H1 (cell line): ENCODE measurements at regions not wholly inside any gene's neighbourhood (a gene's known extent, or its start where the extent isn't known, plus 50 kb on each side); places are given as distances from the start of the nearest gene placed in this dataset.

Source experiments
- CTCF ChIA-PET: fragments of 300-600 bp; sonication (Branson Sonifier 250); formaldehyde crosslinking; loops from one replicate; lab custom pipeline; 2021; ENCODE audit not compliant: partially characterized antibody; lab: Charles Lee
- POLR2A ChIA-PET: fragments of 300-600 bp; sonication (Branson Sonifier 250); formaldehyde crosslinking; loops from one replicate; lab custom pipeline; 2021; ENCODE audit warnings: inconsistent platforms; ENCODE audit not compliant: partially characterized antibody; lab: Charles Lee
- DNase-seq, 2 experiments: peaks; one replicate each; pipeline versions ENCODE4 v3.0.0 to v3.0.0-alpha.2; 2010 to 2022; ENCODE audit warnings: low spot score in 2 of 2, low read depth in 1 of 2, mixed read lengths in 1 of 2
- FAIRE-seq: peaks from 2 replicates; lab custom pipeline; 2011; peaks lifted over from hg19 to GRCh38; lab: Jason Lieb, UNC
- H2AFZ ChIP-seq: 2 replicates; pipeline ENCODE4 v1.8.1; 2012; ENCODE audit warnings: low read length, inconsistent platforms
- H2AK5ac ChIP-seq: 2 replicates; pipeline ENCODE4 v1.6.1; 2013; ENCODE audit warnings: low read depth, low read length
- H2BK120ac ChIP-seq: replicated peaks from 2 replicates; pipeline ENCODE3; 2013; ENCODE audit warnings: low read depth, low read length, inconsistent platforms
- H2BK12ac ChIP-seq: 2 replicates; pipeline ENCODE4 v1.6.1; 2013; ENCODE audit warnings: low read depth, low read length
- H2BK15ac ChIP-seq: 2 replicates; pipeline ENCODE4 v1.6.1; 2013; ENCODE audit warnings: low read length
- H2BK20ac ChIP-seq: 2 replicates; pipeline ENCODE4 v1.6.1; 2013; ENCODE audit warnings: low read length
- H2BK5ac ChIP-seq: 2 replicates; pipeline ENCODE4 v1.6.1; 2013; ENCODE audit warnings: low read depth, low read length
- H3K14ac ChIP-seq: 2 replicates; pipeline ENCODE4 v1.6.1; 2013; ENCODE audit warnings: inconsistent platforms; ENCODE audit not compliant: insufficient read length
- H3K18ac ChIP-seq: 2 replicates; pipeline ENCODE4 v1.6.1; 2013; ENCODE audit warnings: low read length; ENCODE audit errors: extremely low read depth
- H3K23ac ChIP-seq: 2 replicates; pipeline ENCODE4 v1.6.1; 2013; ENCODE audit warnings: inconsistent platforms; ENCODE audit not compliant: insufficient read length
- H3K23me2 ChIP-seq: 2 replicates; pipeline ENCODE4 v1.6.1; 2013; ENCODE audit warnings: low read depth, low read length
- H3K27ac ChIP-seq: 2 replicates; pipeline ENCODE4 v1.6.1; 2011; ENCODE audit warnings: low read depth, low read length, inconsistent platforms
- H3K27me3 ChIP-seq, 4 experiments: replicated peaks in 1 of 4; 1 replicate in 1 of 4; 2 replicates in 3 of 4; pipeline versions ENCODE4 v1.6.1 to v1.8.1; 2011 to 2013; ENCODE audit warnings: low read length in 3 of 4, mild to moderate bottlenecking in 3 of 4, inconsistent platforms in 2 of 4, mixed read lengths in 2 of 4, moderate library complexity in 1 of 4; ENCODE audit not compliant: control insufficient read depth in 3 of 4, insufficient read depth in 3 of 4; ENCODE audit errors: extremely low read depth in 1 of 4
- H3K36me3 ChIP-seq, 4 experiments: 2 replicates each; pipeline versions ENCODE4 v1.6.1 to v1.8.1; 2011 to 2013; ENCODE audit warnings: mild to moderate bottlenecking in 4 of 4, low read length in 3 of 4, moderate library complexity in 2 of 4, control low read depth in 1 of 4, inconsistent platforms in 1 of 4; ENCODE audit not compliant: insufficient read depth in 4 of 4, control insufficient read depth in 2 of 4
- H3K4ac ChIP-seq: replicated peaks from 2 replicates; pipeline ENCODE3; 2013; ENCODE audit warnings: low read length, low read depth, mixed read lengths, inconsistent platforms; ENCODE audit not compliant: insufficient read length
- H3K4me1 ChIP-seq, 4 experiments: replicated peaks in 1 of 4; 1 replicate in 1 of 4; 2 replicates in 3 of 4; pipeline versions ENCODE4 v1.6.1 to v1.8.1; 2011 to 2013; ENCODE audit warnings: low read length in 3 of 4, inconsistent platforms in 2 of 4, mixed read lengths in 1 of 4; ENCODE audit not compliant: insufficient read depth in 4 of 4, control insufficient read depth in 3 of 4
- H3K4me2 ChIP-seq, 2 experiments: 2 replicates each; pipeline versions ENCODE4 v1.6.1 to v1.8.1; 2011 to 2013; ENCODE audit warnings: low read depth in 2 of 2, low read length in 2 of 2, control low read depth in 1 of 2, inconsistent platforms in 1 of 2, mild to moderate bottlenecking in 1 of 2; ENCODE audit not compliant: insufficient read depth in 1 of 2
- H3K4me3 ChIP-seq, 4 experiments: fragments of 200-600, 300-600 bp in 1 of 4; sonication (generic), shearing (Covaris generic), sonication (Bioruptor Twin) in 1 of 4; 2 replicates each; pipeline versions ENCODE4 v1.5.1 to v1.8.1; 2011 to 2016; ENCODE audit warnings: low read length in 4 of 4, low read depth in 3 of 4, control low read depth in 2 of 4, inconsistent platforms in 2 of 4, mild to moderate bottlenecking in 2 of 4, mixed read lengths in 1 of 4, moderate library complexity in 1 of 4; ENCODE audit not compliant: insufficient read depth in 2 of 4; ENCODE audit errors: extremely low read depth in 1 of 4
- H3K56ac ChIP-seq: replicated peaks from 2 replicates; pipeline ENCODE3; 2013; ENCODE audit warnings: low read depth, mild to moderate bottlenecking, mixed read lengths, low read length, inconsistent platforms; ENCODE audit not compliant: insufficient read length
- H3K79me1 ChIP-seq: 2 replicates; pipeline ENCODE4 v1.6.1; 2013; ENCODE audit warnings: low read depth, low read length, control low read depth
- H3K79me2 ChIP-seq, 2 experiments: 2 replicates each; pipeline versions ENCODE4 v1.6.1 to v1.8.1; 2012 to 2013; ENCODE audit warnings: low read length in 2 of 2, mild to moderate bottlenecking in 2 of 2, inconsistent platforms in 1 of 2; ENCODE audit not compliant: insufficient read depth in 2 of 2, control insufficient read depth in 1 of 2
- H3K9ac ChIP-seq, 4 experiments: replicated peaks in 1 of 4; 1 replicate in 1 of 4; 2 replicates in 3 of 4; pipeline versions ENCODE4 v1.6.1 to v1.8.1; 2011 to 2013; ENCODE audit warnings: low read depth in 3 of 4, low read length in 3 of 4, control low read depth in 2 of 4, mild to moderate bottlenecking in 2 of 4, moderate library complexity in 2 of 4, inconsistent platforms in 1 of 4; ENCODE audit errors: extremely low read depth in 1 of 4
- H3K9me3 ChIP-seq, 2 experiments: 2 replicates each; pipeline versions ENCODE4 v1.6.1 to v1.8.1; 2012 to 2013; ENCODE audit warnings: mild to moderate bottlenecking in 2 of 2, moderate library complexity in 2 of 2, control low read depth in 1 of 2, inconsistent platforms in 1 of 2, low read depth in 1 of 2, low read length in 1 of 2, mixed read lengths in 1 of 2; ENCODE audit not compliant: insufficient read depth in 2 of 2
- H4K20me1 ChIP-seq, 2 experiments: replicated peaks in 1 of 2; 2 replicates each; pipeline versions ENCODE3 to v1.8.1; 2011 to 2013; ENCODE audit warnings: inconsistent platforms in 2 of 2, low read length in 2 of 2, mild to moderate bottlenecking in 1 of 2; ENCODE audit not compliant: insufficient read depth in 2 of 2, control insufficient read depth in 1 of 2
- H4K5ac ChIP-seq: 2 replicates; pipeline ENCODE4 v1.6.1; 2013; ENCODE audit warnings: low read length, low read depth, mixed read lengths, inconsistent platforms; ENCODE audit not compliant: insufficient read length
- H4K8ac ChIP-seq: 2 replicates; pipeline ENCODE4 v1.8.0; 2013; ENCODE audit warnings: mild to moderate bottlenecking, moderate library complexity, low read length, inconsistent platforms; ENCODE audit not compliant: insufficient read depth; ENCODE audit errors: extremely low read depth
- H4K91ac ChIP-seq: replicated peaks from 2 replicates; pipeline ENCODE3; 2013; ENCODE audit warnings: low read length, mixed read lengths, inconsistent platforms; ENCODE audit not compliant: insufficient read length
- whole genome bisulfite sequencing, 2 experiments: shearing (Covaris generic) in 1 of 2; methylation state at CpG; one replicate each; pipeline versions ENCODE4 v1.1.6 to v1.1.7; 2013 to 2015; ENCODE audit warnings: low lambda C conversion rate in 2 of 2, mixed read lengths in 2 of 2, inconsistent platforms in 1 of 2, low coverage in 1 of 2, missing lambda C conversion rate in 1 of 2; ENCODE audit not compliant: insufficient replicate concordance in 2 of 2, insufficient coverage in 1 of 2, insufficient read length in 1 of 2; ENCODE audit errors: extremely low coverage in 1 of 2, missing lambda C conversion rate in 1 of 2; 5-methylcytosine and 5-hydroxymethylcytosine counted together
- TF ChIP-seq, protein P1 (sequence below): fragments of 300-600 bp; sonication (generic); IDR thresholded peaks from 2 replicates; pipeline ENCODE4 v1.7.1; 2012; ENCODE audit warnings: low read length, moderate library complexity, mild to moderate bottlenecking, inconsistent platforms; ENCODE audit not compliant: insufficient replicate concordance

DNA sequence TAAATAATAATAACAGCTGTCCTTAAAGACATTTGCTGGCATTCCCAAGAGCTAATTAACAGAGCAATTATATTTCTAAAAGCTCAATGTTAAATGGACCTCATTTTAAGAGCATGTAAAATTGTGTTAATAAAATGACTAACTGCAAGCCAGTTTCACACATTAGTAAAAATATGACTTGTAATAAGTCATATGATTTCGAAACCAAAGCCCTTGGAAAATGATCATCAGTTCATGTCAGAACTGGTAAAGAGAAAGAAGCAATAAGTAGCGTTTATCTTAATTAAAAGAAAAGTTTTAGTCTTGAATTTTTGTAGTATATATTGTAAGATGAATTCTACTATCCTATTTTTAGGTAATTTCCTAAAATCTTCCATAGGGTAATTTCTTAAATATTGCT, 310.7 kb downstream of the CNTN3 start:
- ChIA-PET POLR2A (no interaction called here), CTCF (interaction anchor here (1.0 to 1.2 kb wide), 2 partner anchors 30 to 36 kb away, joined by 3 to 6 read pairs; no protein-coding TSS in a partner anchor)
- Histone ChIP-seq H3K4me1 (no peaks in the 10 kb centered on the region), H3K56ac (no peak overlapping the region), H3K4me2 (no peak overlapping the region), H2BK5ac (no peak overlapping the region), H3K36me3 (no peaks in the 10 kb centered on the region), H3K27ac (no peak overlapping the region), H2BK20ac (no peak overlapping the region), H4K5ac (no peak overlapping the region), H4K20me1 (no peaks in the 10 kb centered on the region), H4K8ac (no peak overlapping the region), H3K79me1 (no peaks in the 10 kb centered on the region), H2AK5ac (no peak overlapping the region), H3K27me3 (no peaks in the 10 kb centered on the region), H2BK15ac (no peak overlapping the region), H3K14ac (no peak overlapping the region), H3K9me3 (no peaks in the 10 kb centered on the region), H3K9ac (no peak overlapping the region), H2AFZ (no peak overlapping the region), H3K4me3 (no peak overlapping the region), H2BK12ac (no peak overlapping the region), H2BK120ac (no peak overlapping the region), H3K18ac (no peak overlapping the region), H3K4ac (no peak overlapping the region), H3K23me2 (no peaks in the 10 kb centered on the region), H4K91ac (no peak overlapping the region), H3K23ac (no peak overlapping the region), H3K79me2 (no peaks in the 10 kb centered on the region)
- 91% methylated on average over 2 of the region's 2 CpGs; no CpG with 5 or more reads in 1 of the 2 experiments for WGBS, 2 experiments
- no peak for DNase-seq
- FAIRE-seq = no peak
- TF ChIP-seq, protein P1, sequence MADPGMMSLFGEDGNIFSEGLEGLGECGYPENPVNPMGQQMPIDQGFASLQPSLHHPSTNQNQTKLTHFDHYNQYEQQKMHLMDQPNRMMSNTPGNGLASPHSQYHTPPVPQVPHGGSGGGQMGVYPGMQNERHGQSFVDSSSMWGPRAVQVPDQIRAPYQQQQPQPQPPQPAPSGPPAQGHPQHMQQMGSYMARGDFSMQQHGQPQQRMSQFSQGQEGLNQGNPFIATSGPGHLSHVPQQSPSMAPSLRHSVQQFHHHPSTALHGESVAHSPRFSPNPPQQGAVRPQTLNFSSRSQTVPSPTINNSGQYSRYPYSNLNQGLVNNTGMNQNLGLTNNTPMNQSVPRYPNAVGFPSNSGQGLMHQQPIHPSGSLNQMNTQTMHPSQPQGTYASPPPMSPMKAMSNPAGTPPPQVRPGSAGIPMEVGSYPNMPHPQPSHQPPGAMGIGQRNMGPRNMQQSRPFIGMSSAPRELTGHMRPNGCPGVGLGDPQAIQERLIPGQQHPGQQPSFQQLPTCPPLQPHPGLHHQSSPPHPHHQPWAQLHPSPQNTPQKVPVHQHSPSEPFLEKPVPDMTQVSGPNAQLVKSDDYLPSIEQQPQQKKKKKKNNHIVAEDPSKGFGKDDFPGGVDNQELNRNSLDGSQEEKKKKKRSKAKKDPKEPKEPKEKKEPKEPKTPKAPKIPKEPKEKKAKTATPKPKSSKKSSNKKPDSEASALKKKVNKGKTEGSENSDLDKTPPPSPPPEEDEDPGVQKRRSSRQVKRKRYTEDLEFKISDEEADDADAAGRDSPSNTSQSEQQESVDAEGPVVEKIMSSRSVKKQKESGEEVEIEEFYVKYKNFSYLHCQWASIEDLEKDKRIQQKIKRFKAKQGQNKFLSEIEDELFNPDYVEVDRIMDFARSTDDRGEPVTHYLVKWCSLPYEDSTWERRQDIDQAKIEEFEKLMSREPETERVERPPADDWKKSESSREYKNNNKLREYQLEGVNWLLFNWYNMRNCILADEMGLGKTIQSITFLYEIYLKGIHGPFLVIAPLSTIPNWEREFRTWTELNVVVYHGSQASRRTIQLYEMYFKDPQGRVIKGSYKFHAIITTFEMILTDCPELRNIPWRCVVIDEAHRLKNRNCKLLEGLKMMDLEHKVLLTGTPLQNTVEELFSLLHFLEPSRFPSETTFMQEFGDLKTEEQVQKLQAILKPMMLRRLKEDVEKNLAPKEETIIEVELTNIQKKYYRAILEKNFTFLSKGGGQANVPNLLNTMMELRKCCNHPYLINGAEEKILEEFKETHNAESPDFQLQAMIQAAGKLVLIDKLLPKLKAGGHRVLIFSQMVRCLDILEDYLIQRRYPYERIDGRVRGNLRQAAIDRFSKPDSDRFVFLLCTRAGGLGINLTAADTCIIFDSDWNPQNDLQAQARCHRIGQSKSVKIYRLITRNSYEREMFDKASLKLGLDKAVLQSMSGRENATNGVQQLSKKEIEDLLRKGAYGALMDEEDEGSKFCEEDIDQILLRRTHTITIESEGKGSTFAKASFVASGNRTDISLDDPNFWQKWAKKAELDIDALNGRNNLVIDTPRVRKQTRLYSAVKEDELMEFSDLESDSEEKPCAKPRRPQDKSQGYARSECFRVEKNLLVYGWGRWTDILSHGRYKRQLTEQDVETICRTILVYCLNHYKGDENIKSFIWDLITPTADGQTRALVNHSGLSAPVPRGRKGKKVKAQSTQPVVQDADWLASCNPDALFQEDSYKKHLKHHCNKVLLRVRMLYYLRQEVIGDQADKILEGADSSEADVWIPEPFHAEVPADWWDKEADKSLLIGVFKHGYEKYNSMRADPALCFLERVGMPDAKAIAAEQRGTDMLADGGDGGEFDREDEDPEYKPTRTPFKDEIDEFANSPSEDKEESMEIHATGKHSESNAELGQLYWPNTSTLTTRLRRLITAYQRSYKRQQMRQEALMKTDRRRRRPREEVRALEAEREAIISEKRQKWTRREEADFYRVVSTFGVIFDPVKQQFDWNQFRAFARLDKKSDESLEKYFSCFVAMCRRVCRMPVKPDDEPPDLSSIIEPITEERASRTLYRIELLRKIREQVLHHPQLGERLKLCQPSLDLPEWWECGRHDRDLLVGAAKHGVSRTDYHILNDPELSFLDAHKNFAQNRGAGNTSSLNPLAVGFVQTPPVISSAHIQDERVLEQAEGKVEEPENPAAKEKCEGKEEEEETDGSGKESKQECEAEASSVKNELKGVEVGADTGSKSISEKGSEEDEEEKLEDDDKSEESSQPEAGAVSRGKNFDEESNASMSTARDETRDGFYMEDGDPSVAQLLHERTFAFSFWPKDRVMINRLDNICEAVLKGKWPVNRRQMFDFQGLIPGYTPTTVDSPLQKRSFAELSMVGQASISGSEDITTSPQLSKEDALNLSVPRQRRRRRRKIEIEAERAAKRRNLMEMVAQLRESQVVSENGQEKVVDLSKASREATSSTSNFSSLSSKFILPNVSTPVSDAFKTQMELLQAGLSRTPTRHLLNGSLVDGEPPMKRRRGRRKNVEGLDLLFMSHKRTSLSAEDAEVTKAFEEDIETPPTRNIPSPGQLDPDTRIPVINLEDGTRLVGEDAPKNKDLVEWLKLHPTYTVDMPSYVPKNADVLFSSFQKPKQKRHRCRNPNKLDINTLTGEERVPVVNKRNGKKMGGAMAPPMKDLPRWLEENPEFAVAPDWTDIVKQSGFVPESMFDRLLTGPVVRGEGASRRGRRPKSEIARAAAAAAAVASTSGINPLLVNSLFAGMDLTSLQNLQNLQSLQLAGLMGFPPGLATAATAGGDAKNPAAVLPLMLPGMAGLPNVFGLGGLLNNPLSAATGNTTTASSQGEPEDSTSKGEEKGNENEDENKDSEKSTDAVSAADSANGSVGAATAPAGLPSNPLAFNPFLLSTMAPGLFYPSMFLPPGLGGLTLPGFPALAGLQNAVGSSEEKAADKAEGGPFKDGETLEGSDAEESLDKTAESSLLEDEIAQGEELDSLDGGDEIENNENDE = no peak
